Gastroesophageal sphincter (tissue), 4 donors: ENCODE measurements at regions not wholly inside any gene's neighbourhood (a gene's known extent, or its start where the extent isn't known, plus 50 kb on each side); places are given as distances from the start of the nearest gene placed in this dataset.

Experiments
- ATAC-seq: fragments of 150-250 bp; one replicate; pipeline ENCODE4 v1.9.1; 2016; ENCODE audit warnings: mild to moderate bottlenecking, moderate library complexity
- H3K27ac ChIP-seq, 4 donors: fragments of 200-600 bp; sonication (generic) in 3 of 4; 1 replicate in 3 of 4; 2 replicates in 1 of 4; pipeline ENCODE4 v1.5.1; 2016 to 2019
- H3K27me3 ChIP-seq: fragments of 200-600 bp; sonication (generic); one replicate; pipeline ENCODE4 v1.5.1; 2019
- H3K36me3 ChIP-seq, 2 donors: fragments of 200-600 bp; sonication (generic); one replicate each; pipeline ENCODE4 v1.5.1; 2019; ENCODE audit warnings: control low read depth in 1 of 2
- H3K4me1 ChIP-seq, 3 donors: fragments of 200-600 bp; sonication (generic); 1 replicate in 2 of 3; 2 replicates in 1 of 3; pipeline ENCODE4 v1.5.1; 2016 to 2019; ENCODE audit warnings: control low read depth in 2 of 3
- H3K4me3 ChIP-seq, 2 donors: fragments of 200-600 bp; sonication (generic); one replicate each; pipeline ENCODE4 v1.5.1; 2019; ENCODE audit warnings: mild to moderate bottlenecking in 1 of 2, moderate library complexity in 1 of 2
- H3K9me3 ChIP-seq, 3 donors: fragments of 200-600 bp; sonication (generic); one replicate each; pipeline ENCODE4 v1.5.1; 2017 to 2019; ENCODE audit warnings: control low read depth in 2 of 3
- CTCF ChIP-seq, 4 experiments: fragments of 200-600 bp in 2 of 4; fragments of 450-650 bp in 2 of 4; sonication (generic) in 1 of 4; IDR thresholded peaks; one replicate each; pipeline ENCODE4 v1.5.1; 2017 to 2019; ENCODE audit warnings: antibody characterized with exemption in 4 of 4, mild to moderate bottlenecking in 2 of 4, moderate library complexity in 2 of 4
- EP300 ChIP-seq: sonication (generic); formaldehyde crosslinking; IDR thresholded peaks from one replicate; pipeline ENCODE4 v1.6.1; 2017; ENCODE audit warnings: antibody characterized with exemption, mild to moderate bottlenecking
- POLR2A ChIP-seq, 2 donors: fragments of 450-650 bp; IDR thresholded peaks; one replicate each; pipeline ENCODE4 v1.6.1; 2017; ENCODE audit warnings: antibody characterized with exemption in 2 of 2, mild to moderate bottlenecking in 2 of 2, moderate library complexity in 1 of 2
- POLR2AphosphoS5 ChIP-seq: sonication (generic); formaldehyde crosslinking; IDR thresholded peaks from one replicate; pipeline ENCODE4 v1.6.1; 2017; ENCODE audit warnings: antibody characterized with exemption
- WGBS, 2 donors: methylation state at CpG; one replicate each; pipeline ENCODE4 v1.1.5; 2018; ENCODE audit warnings: low coverage in 1 of 2; 5-methylcytosine and 5-hydroxymethylcytosine counted together

GRCh38 chr7:79810916-79811315 lies 323.7 kb upstream of the GNAI1 start:
- WGBS, 2 donors, result 37 to 57% methylated on average over 2 of the region's 2 CpGs
- no peak for TF ChIP-seq POLR2A (IDR thresholded peaks at IDR 0.05)
- no peak for TF ChIP-seq POLR2AphosphoS5
- TF ChIP-seq EP300, result no peak
- TF ChIP-seq CTCF (IDR thresholded peaks at IDR 0.05), result no peak
- Histone ChIP-seq H3K27ac (no peak overlapping the region), H3K36me3 (no peaks in the 10 kb centered on the region), H3K9me3 (no peaks in the 10 kb centered on the region), H3K4me1 (no peaks in the 10 kb centered on the region), H3K27me3 (no peaks in the 10 kb centered on the region), H3K4me3 (no peak overlapping the region)
- ATAC-seq, result no peak

GRCh38 chr7:79806161-79806734 lies 328.4 kb upstream of the GNAI1 start:
- Histone ChIP-seq H3K9me3 (no peaks in the 10 kb centered on the region), H3K4me1 (no peaks in the 10 kb centered on the region), H3K27ac (no peak overlapping the region), H3K36me3 (no peaks in the 10 kb centered on the region), H3K4me3 (no peak overlapping the region), H3K27me3 (no peaks in the 10 kb centered on the region)
- WGBS, 2 donors, result 36 to 41% methylated on average over 6 of the region's 6 CpGs
- no peak for ATAC-seq
- TF ChIP-seq POLR2A (IDR thresholded peaks at IDR 0.05) (no peak), CTCF (IDR thresholded peaks at IDR 0.05) (no peak), POLR2AphosphoS5 (no peak), EP300 (no peak)

- Histone ChIP-seq H3K4me1 (no peaks in the 10 kb centered on the region), H3K36me3 (no peaks in the 10 kb centered on the region), H3K4me3 (no peak overlapping the region), H3K27ac (no peak overlapping the region), H3K9me3 (no peaks in the 10 kb centered on the region), H3K27me3 (no peaks in the 10 kb centered on the region)
- ATAC-seq, result no peak
- whole genome bisulfite sequencing, 2 donors, result 51 to 60% methylated on average over 6 of the region's 6 CpGs
- TF ChIP-seq CTCF (IDR thresholded peaks at IDR 0.05) (no peak), POLR2A (IDR thresholded peaks at IDR 0.05) (no peak), EP300 (no peak), POLR2AphosphoS5 (no peak)
Measured at GRCh38 chr7:79790656-79791262, 337.3 kb upstream of the MAGI2 start.

- Histone ChIP-seq H3K4me1 (no peaks in the 10 kb centered on the region), H3K9me3 (no peaks in the 10 kb centered on the region), H3K27me3 (no peaks in the 10 kb centered on the region), H3K4me3 (no peak overlapping the region), H3K36me3 (no peaks in the 10 kb centered on the region), H3K27ac (no peak overlapping the region)
- TF ChIP-seq EP300 (no peak), CTCF (IDR thresholded peaks at IDR 0.05) (no peak), POLR2AphosphoS5 (no peak), POLR2A (IDR thresholded peaks at IDR 0.05) (no peak)
- 0 to 11% methylated on average over 1 to 2 of the region's 2 CpGs for WGBS, 2 donors
- ATAC-seq, result no peak
Measured at GRCh38 chr7:79789584-79790345, 336.3 kb upstream of the MAGI2 start.
